Stimulated activated CD4-positive, alpha-beta T cell treated with anti-CD3 and anti-CD28 coated beads, TNF-alpha, amount 100 ng/mL, for 48 hours (primary cell): ENCODE measurements at regions not wholly inside any gene's neighbourhood (a gene's known extent, or its start where the extent isn't known, plus 50 kb on each side); places are given as distances from the start of the nearest gene placed in this dataset.

Experiments used
- DNase-seq, 3 donors: peaks; one replicate each; pipeline ENCODE4 v3.0.0-alpha.2; 2020; ENCODE audit warnings: low read depth in 3 of 3

DNA sequence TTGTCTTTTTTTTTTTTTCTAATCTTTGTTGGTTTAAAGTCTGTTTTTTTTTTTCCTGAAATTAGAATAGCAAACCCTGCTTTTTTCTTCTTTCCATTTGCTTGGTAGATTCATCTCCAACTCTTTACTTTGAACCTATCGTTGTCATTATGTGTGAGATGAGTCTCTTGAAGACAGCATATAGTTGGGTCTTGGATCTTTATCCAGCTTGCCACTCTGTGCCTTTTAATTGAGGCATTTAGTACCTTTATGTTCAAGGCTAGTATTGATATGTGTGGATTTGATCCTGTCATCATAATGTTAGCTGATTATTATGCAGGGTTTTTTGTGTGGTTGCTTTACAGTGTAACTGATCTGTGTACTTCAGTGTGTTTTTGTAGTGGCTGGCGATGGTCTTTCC is 383.8 kb downstream of the MAN2A1 start:
- no peak for DNase-seq

- no peak for DNase-seq
These were observed 385.9 kb downstream of the MAN2A1 start for GRCh38 chr5:110075656-110076055.

GRCh38 chr5:110077147-110077546 is 387.4 kb downstream of the MAN2A1 start:
- no peak for DNase-seq

- DNase-seq, result no peak
These were observed 392.5 kb downstream of the MAN2A1 start for GRCh38 chr5:110082194-110082593.

DNA sequence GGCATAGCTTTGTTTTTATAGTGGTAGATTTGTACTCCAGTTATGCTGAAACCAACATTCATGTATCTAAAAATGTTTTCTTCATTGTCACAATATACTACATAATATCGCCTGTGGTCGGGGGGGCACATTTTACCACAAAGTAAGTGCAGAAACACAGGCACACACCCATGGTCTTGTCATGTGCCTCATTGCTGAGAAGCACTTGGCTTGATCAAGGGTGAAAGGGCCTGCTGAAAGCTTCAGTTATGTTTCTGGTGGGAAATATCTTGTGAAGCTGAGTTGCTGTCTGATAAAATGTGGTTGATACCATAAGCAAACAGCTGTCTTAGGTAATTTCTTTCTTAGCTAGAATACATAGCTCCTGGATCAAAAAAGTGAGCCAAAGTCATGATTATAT is 393.1 kb downstream of the MAN2A1 start:
- DNase-seq, result no peak

- no peak for DNase-seq
These were observed 396.1 kb downstream of the MAN2A1 start for GRCh38 chr5:110085826-110086225.

DNA sequence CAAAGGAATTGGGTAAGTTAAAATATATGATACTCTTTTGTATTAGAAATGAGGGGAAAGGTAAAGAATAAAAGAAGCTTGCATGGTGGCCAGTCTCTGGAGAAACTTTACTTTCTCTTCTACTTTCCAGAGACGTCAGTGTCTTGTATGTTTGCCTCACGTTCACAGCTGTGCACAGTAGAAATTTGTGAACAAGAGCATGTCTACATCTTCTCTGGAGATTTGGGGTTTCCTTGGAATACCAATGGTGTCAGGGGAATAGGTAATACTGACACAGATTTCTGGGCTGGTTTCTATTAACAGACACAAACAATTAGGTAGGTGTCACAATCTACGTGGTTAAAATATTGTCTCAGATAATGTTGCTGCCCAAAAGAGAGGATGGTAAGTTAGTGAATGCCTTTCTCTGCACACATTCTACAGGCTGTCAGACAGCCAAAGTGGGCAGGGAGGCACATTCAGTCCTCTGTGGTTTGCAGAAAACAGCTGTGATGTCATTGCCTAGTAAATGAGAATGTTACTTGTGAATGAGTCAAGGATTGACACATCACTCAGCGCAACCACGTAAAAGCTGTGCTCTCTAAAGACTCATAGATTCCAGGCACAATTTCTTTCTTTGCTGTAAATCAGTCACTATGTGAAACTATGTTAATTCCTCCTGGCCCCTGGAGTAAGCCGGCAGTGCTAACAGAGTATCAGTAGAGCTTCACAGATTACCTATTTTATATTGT is 397.1 kb downstream of the MAN2A1 start:
- DNase-seq, result peak; percentile 27 to 63 (median 31)

GRCh38 chr5:110087829-110088228 is 398.1 kb downstream of the MAN2A1 start:
- DNase-seq, result no peak

DNA sequence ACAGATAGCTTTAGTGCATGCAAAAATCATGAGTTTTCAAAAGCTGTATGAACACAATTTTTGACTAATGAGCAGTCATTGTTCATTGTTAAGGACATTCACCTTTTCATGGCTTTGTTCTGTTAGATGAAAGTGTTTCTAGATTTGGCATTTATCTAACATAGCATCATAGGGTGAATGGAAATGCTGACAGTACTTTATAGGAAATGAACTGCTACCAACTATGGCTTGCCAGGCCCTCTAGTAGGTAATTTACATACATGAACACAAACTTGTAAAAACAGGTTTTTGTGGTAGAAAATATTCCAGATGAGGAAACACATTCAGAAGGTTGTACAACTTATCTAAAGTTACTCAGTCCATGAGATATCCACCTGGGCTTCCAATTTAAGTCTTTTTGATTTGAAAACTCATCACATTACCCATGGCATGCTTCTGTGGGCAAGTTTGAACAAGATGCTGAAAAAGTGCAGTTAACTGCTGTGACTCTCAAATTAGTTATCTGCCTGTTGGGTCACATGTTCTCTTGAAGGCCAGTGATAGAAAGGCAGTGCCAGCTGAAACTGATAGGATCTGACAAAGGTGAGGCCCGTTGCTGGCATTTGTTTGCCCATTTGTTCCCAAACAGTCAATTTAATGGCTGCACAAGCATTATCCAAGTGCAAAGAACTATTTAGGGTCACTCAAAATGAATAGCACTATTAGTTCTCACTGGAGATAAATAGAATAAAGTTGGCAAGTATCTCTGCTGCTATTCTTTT is 399.1 kb downstream of the MAN2A1 start:
- no peak for DNase-seq

DNA sequence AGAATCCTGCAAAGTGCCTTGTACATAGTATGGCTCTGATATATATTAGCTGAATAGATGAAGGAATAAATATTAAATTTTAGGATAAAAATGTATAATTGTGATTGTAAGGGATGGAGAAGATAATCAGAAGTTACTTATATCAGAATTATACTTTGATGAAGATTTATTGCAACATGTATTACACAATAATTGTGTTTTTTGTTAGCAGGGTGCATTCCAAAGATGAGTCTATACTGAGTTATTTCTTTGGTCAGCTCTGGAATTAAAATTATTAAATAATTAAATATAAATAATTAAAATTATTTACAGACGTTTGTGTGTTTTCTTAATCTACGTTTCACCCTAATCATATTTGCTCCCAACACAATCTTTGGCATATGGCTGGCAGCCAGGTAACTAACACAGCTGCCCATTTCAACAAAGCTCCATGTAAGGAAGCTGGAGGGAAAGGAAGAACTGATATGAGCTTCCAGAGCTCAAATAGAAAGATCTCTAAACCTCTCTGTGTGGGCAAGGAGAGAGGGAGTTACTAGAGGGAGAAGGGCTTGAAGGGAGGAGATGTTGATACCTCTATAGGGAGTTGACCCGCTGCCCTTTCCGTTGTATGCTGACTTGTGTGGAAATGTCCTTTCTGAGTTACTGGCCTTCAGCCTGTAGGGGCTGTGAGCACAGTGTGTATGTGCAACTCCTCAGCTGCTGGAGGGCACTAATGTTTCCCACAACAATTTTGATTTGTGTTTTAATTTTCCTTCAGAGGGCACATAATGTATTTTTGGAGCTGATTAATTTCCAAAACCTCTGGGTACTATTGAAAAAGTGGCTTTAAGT is 403.4 kb downstream of the MAN2A1 start:
- no peak for DNase-seq

GRCh38 chr5:110094109-110094508 is 404.4 kb downstream of the MAN2A1 start:
- DNase-seq, result no peak

DNA sequence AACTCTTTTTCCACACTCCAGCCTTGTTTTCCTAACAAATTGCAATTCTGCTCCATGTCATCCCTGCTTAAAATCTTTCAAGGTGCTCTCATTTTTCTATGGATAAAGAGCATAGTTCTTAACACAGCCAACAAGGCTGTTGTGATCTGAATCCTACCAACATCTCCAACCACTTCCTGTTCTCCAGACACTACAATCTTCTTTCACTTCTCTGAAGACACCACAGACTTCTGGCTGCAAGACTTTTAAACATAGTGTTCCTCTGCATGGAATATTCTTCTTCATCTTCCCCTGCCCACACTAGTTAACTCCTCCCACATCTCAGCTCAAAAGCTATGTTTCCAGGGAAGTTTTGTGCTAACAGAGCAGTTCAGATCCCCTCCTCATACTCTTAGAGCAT is 404.8 kb downstream of the MAN2A1 start:
- no peak for DNase-seq

- no peak for DNase-seq
These were observed 406.7 kb downstream of the MAN2A1 start for GRCh38 chr5:110096419-110096818.

DNA sequence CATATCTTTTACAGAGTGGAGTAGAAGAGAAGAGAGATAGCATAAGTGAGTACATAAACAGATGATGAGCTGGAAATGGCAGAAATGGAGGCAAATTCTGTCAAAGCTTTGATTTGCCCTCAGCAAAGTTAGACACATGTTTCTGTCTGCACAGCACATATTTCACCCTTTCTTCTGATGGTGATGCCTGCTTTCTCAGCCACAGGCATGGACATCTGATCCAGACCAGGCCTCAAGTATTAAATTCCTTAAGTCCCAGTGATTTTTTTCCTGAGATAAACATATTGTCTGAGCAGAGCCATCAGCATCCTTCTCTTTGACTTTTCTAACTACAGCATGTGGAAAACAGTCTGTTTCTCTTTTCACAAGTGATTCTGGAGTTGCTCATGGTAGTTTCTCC is 409.8 kb downstream of the MAN2A1 start:
- no peak for DNase-seq

DNA sequence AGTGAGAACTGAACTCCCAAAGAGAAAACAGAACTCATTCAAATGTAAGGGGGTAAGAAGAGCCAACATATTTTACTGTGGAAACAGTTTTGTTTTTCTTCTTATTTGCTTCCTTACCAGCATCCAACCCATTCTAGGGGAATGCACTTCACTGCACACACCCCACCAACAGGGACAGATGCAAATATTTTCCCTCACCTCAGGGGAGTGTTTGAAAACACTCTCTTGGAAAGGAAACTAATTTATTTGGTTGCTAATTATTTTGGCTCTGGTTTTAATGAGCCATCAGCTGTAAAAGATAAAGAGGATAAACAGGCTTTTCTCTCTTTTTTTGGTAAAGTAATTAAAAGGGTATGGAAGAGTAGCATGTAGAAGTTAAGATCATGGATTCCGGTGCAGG is 413.4 kb downstream of the MAN2A1 start:
- DNase-seq, result no peak

DNA sequence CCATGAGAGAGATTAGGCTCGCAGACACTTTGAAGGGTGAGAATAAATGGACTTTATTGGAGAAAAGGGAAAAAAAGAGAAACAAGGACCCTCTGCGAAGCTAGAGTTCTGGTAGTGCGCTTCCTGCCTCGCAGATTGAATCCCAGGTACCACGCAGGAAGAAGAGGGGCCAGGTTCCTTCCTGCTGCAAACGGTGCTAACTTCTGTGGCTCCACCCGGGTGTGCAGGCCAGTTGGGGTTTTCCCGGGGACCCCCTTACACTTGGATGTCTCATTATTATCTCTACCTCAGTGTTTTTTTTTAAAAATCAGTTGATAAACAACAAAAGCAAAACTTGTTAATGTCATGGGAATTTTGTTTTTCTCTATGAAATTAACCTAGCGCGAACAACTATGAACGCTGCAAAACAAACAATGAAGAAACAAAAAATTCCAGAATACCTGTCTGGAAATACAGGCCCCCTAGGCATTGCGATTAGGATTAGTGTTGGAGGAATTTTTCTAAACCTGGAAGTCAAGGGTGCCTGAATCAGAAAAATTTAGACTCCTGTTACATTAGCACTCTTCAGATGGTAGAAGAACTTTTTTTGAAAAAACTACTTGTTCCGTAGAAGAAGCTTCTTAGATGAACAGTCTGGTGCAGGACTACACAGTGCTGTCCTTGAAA is 414.5 kb downstream of the MAN2A1 start:
- DNase-seq, result no peak

DNA sequence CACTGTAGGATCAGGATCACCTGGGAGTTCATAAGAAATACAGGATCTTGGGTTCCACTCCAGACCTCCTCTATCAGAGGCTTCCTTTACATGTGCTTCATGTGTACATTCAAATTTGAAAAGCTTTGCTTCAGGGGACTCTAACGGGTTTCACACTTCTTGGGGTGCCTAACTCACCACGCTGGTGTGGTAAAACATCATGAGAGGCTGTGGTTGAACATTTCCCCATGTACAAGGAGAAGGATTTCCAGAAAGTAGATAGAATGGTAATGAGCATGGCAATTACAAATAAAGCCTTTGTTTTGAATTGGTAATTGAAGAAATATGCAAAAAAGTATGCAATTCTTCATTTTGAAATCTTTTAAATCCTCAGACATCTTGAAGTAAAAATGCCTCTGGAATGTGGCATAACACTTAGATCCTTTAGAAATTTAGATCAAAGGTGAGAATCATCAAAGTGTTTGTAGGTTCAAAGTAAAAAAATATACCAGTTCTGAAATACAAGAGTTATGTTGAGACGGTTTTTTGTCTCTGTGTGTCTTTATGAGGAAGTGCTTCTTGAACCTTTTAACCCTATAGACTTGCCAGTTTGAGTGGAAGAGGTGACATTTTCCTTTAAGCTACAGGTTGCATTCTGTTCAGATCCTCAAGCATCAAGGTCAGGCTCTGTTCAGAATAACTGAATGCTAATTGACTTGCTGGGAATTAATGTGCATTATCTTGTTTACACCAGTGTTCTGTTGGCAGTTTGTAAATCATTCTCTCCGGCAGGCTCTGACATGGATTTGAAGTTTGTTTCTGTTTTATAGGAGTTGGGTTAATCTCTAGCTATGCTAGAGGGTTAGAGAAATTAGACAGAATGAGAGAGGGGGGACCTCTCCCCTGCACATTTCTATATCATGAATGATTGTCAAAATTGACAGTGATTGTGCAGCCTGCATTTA is 415.3 kb downstream of the MAN2A1 start:
- no peak for DNase-seq

DNA sequence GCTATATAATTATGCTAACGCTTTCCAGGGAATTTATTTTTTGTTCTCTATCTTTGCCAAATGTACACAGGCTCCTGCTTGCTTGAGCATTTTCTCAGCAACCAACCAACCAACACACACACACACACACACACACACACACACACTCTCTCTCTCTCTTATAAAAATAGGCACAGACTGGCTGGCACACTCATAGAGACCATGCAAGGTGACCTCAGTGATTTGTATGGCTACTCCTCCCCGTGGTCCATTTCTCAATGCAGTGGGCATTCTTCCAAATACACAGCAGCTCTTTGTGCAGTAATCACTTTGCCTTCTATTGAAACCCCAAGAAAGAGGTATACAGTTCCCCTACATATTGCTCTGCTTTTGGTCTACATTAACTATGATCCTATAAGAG is 416.0 kb downstream of the MAN2A1 start:
- no peak for DNase-seq

DNA sequence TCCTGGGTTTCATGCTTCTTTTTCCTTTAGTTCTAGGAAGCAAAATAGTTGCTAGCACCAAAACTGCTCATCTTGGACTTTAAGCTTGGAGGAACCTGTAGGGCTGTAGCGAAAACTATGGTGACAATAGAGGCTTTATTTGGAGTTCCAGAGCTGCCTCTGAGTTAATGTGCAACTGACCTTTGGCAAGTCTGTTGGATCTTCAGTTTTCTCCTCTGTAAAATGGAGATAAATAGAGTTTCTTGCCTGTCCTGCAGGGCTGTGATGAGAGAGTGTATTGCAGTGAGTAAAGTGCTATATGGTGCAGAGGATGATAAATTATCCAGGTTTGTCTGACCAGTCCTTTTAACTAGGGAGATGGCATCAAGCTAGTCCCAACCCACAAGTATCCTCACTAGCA is 417.0 kb downstream of the MAN2A1 start:
- no peak for DNase-seq

DNA sequence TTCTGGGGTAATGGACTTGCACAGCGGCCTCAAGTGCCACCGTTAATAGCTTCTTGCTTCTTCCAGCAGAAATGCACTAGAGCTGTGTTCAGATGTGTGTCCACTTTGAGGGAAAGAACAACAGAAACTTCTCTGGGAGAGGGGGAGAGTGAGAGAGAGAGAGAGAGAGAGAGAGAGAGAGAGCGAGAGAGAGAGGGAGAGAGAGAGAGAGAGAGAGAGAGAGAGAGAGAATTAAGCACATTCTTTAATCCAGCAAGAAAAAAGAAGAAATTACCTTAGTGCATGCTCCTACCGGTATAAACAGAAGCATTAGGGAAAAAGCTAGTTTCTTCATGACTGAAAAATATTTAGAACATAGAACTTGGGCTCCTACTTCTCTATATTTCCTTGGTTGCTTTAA is 418.8 kb downstream of the MAN2A1 start:
- DNase-seq, result no peak

GRCh38 chr5:110109667-110110066 is 419.9 kb downstream of the MAN2A1 start:
- no peak for DNase-seq
